ENCODE measurements at regions not wholly inside any gene's neighbourhood (a gene's known extent, or its start where the extent isn't known, plus 50 kb on each side); places are given as distances from the start of the nearest gene placed in this dataset.

DNA sequence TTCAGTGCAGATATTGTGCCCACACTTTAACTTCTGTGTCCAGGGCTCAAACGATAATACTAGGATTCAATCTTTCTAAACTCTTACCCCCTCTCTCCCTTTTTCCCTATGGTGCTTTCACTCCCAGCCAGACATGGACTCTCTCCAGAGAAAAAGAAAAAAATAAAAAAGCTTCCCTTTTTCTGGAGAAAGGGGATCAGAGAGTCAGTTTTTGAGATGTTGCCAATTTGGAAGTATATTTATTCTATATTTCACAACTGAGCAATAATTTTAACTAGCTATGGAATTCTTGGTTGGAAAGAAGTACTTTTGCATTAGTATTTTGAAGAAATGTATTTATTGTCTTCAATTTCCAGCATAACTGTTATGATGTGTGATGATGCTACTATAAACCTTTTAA is 72.2 kb upstream of the ZFP64 start:
- TF ChIP-seq POLR2AphosphoS5 (IDR thresholded peaks at IDR 0.05) (no peak), POLR2A (IDR thresholded peaks at IDR 0.05) (no peak), EP300 (IDR thresholded peaks at IDR 0.05) (no peak)
- TF ChIP-seq, protein P1, sequence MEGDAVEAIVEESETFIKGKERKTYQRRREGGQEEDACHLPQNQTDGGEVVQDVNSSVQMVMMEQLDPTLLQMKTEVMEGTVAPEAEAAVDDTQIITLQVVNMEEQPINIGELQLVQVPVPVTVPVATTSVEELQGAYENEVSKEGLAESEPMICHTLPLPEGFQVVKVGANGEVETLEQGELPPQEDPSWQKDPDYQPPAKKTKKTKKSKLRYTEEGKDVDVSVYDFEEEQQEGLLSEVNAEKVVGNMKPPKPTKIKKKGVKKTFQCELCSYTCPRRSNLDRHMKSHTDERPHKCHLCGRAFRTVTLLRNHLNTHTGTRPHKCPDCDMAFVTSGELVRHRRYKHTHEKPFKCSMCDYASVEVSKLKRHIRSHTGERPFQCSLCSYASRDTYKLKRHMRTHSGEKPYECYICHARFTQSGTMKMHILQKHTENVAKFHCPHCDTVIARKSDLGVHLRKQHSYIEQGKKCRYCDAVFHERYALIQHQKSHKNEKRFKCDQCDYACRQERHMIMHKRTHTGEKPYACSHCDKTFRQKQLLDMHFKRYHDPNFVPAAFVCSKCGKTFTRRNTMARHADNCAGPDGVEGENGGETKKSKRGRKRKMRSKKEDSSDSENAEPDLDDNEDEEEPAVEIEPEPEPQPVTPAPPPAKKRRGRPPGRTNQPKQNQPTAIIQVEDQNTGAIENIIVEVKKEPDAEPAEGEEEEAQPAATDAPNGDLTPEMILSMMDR (IDR thresholded peaks at IDR 0.05): no peak
